HEK293T (cell line): ENCODE measurements at regions not wholly inside any gene's neighbourhood (a gene's known extent, or its start where the extent isn't known, plus 50 kb on each side); places are given as distances from the start of the nearest gene placed in this dataset.

Experiments
- ARNT ChIP-seq: fragments of 450-650 bp; IDR thresholded peaks from 2 replicates; pipeline ENCODE4 v1.6.1; 2017; ENCODE audit warnings: mild to moderate bottlenecking
- NFRKB ChIP-seq: fragments of 450-650 bp; IDR thresholded peaks from 2 replicates; pipeline ENCODE4 v1.6.1; 2016; ENCODE audit warnings: mild to moderate bottlenecking, moderate library complexity
- TARDBP ChIP-seq: fragments of 450-650 bp; IDR thresholded peaks from 2 replicates; pipeline ENCODE4 v1.6.1; 2016

DNA sequence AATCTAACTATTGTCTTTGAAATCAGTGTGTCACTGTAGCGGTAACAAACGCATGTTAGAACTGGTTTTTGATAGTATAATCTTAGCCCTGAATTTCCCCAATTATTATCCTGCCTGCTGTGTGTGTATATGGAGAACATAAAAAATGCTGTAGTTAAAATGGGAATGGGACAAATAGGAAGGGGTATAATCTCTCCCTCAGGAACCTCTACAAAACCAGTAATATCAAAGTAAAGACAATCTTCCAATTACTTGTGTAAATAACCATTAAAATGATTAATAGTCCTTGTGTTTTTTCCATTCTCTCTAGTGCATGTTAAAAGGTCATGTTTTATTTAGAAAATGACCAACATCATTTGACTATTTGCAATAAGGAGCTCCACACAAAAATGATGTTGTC, 200.1 kb upstream of the TMTC1 start:
- TF ChIP-seq NFRKB (no peak), ARNT (no peak), TARDBP (no peak)
